HG03103 (cell line): ENCODE measurements at regions not wholly inside any gene's neighbourhood (a gene's known extent, or its start where the extent isn't known, plus 50 kb on each side); places are given as distances from the start of the nearest gene placed in this dataset.

Experiments
- ATAC-seq: cut with Tn5 transposase; IDR thresholded peaks from one replicate; pipeline ENCODE4 v1.9.1; 2021; ENCODE audit warnings: low read depth; ENCODE audit not compliant: unreplicated experiment

- ATAC-seq, result no peak
These were observed 932.8 kb upstream of the POU3F3 start for GRCh38 chr2:103921161-103921560.

- no peak for ATAC-seq
These were observed 911.7 kb upstream of the POU3F3 start for GRCh38 chr2:103942199-103942598.

DNA sequence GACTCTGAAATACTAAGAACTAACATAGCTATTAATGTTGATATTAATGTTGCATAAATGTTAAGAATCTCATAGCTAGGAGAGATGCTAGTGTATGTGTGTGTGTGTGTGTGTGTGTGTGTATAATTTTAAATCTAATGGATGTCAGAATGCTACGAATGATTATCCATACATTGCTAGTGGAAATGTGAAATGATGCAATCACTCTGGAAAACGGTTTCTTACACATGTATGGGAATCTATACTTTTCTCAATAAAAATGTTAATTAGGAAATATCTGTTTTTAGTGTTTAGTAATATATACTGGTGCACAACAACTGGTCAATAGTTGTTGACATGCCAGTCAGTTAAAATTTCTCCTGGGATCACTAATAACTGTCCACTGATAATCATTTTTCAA, 908.8 kb upstream of the POU3F3 start:
- ATAC-seq, result no peak

GRCh38 chr2:103959174-103960128, 894.5 kb upstream of the POU3F3 start:
- ATAC-seq, result peak; percentile 67

DNA sequence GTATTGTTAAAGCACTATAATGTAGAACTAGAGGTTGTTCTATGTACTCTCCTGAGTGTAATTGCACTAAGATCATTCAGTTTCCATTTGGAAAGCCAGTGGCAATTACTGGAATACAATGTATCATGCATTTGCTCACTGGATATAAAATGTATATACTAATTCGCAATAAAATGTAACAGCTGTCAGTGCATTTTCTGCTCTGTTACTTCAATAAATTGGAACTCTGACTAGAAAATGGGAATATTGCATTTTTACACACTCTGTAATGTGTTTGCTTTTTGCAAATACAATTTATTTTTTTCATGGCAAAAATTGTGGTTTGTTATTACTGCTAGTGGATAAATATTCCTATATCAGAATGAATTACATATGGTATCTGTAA, 893.8 kb upstream of the POU3F3 start:
- no peak for ATAC-seq

GRCh38 chr2:103960951-103961350, 893.0 kb upstream of the POU3F3 start:
- no peak for ATAC-seq

GRCh38 chr2:103961862-103962261, 892.1 kb upstream of the POU3F3 start:
- no peak for ATAC-seq

GRCh38 chr2:103962670-103963069, 891.2 kb upstream of the POU3F3 start:
- ATAC-seq, result no peak

- ATAC-seq, result no peak
These were observed 890.7 kb upstream of the POU3F3 start for GRCh38 chr2:103963146-103963725.

GRCh38 chr2:103977241-103977640, 876.7 kb upstream of the POU3F3 start:
- no peak for ATAC-seq

DNA sequence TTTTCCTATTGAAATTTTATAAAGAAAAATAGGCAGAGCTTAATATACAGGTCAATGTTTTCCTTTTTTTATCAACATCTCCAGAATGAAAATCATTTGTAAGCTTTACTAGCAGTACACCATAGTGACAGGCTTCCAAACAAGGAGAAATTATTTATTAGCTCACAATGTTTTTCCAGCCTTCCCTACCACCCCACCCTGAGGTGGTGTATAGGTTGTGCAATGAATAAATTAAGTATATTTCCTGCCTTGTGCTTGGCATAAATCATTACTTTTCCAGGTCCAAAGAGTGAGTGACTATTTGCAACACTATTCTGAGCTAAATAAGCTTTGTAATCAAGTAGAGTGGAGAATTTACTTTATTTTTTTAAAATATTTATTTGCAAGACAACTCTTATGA, 876.2 kb upstream of the POU3F3 start:
- no peak for ATAC-seq

DNA sequence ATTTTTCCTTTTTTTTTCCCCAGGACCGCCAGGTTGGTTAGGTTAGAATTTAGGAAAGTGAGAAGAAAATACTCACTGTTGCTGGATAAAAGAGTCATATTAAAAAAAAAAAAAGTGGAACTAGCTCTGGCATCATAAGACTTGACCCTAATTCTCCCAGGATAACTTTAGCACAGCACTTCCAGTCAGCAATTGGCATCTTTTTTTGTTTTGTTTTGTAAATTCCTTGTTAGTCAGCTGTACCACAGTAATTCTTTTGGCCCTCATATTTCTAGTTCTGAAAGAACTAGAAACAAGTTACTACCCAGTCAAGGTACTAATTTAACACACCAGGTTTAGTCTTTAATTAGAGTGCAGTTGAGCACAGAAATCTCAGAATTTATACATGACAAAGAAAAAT, 873.5 kb upstream of the POU3F3 start:
- ATAC-seq, result no peak

- no peak for ATAC-seq
These were observed 871.2 kb upstream of the POU3F3 start for GRCh38 chr2:103982691-103983090.

- no peak for ATAC-seq
These were observed 867.9 kb upstream of the POU3F3 start for GRCh38 chr2:103986001-103986400.

DNA sequence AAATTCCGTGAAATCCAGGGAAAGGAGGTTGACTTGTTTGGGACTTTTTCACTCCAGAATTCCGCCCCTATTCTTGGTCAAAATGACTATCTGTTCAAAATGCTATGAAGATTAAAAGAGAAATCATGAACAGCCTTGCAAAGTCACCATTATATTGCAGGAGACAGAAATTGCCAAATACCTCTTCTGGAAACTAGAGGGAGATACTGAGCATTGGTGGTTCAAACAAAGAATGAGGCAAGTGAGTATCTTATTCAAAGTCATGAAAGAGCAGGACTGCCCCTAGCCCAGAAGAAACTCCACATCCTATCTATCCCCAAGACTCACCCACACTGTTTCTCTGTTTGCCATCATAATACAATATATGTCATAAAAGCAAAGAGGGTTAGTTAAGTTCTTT, 862.3 kb upstream of the POU3F3 start:
- no peak for ATAC-seq

- ATAC-seq, result no peak
These were observed 849.1 kb upstream of the POU3F3 start for GRCh38 chr2:104004821-104005220.

DNA sequence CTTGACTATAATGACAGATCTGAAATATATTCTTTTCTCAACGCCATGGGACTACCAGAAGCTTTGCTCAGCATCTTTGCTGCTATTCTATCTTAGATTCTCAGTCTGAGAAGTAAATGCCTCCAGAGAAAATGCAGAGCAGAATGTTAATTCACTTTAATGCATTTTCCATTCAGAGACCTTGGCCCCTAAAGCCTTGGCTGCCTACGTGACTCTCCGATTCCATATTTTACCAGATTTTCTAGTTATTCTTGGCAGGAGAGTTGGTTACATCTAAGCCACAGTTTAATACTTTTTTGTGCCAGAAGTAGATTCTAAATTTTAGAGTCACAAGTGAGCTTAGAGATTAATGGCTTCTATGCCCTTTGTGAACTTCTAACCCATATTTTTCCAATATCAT, 837.1 kb upstream of the POU3F3 start:
- no peak for ATAC-seq

DNA sequence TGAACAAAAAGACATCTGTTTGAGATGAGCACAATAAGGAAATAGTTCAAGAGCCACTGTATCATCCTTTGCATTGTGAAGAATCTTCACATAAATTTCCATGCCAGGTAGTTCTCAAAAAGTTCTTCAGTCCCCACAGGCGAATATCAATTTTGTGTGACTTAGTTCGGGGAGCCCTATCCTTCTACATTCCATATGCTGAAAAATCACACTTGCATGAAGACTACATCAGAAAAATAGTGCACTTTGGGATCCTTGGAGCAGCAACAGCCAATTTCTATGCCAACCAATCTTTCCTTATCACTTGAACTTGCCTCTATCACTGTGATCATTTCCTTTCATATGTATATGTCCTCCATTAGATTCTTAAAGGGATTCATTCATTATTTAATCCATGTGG, 830.6 kb upstream of the POU3F3 start:
- no peak for ATAC-seq

GRCh38 chr2:104023765-104024164, 830.1 kb upstream of the POU3F3 start:
- no peak for ATAC-seq

DNA sequence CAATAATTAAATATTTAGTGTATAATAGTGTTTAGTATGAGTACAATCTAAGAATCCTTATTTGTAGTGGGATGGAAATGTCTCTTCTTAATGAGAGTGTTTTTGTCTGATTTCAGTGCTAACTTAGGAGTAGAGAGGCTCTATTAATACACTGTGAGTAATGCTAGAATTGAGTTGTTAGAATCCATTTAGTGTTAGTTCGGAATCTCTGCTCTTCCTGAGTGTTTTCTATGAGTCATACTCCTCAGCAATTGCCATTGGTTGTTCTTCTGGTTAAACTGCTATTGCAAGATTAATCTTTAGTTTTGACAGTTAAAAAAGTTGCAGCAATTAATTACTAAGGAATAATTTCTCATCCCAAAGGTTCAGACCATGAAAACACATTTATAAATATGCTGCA, 828.6 kb upstream of the POU3F3 start:
- no peak for ATAC-seq

DNA sequence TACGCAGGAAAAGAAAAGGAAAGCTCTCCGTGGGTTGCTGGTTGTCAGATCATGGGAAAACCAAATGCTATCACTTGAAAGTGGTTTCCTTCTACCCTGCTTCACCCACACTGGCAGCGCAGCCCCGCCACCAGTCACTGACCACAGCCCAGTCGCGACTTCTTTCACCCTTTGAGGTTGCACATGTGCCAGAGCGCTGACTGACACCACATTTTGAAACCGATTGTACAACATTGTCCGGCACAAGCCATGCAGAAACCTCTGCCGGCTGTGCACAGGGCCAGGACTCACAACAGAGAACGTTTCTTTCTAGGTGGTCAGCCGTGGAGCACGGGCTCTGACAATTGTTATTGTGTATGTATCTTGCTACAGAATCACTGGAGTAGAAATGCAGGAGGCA, 827.2 kb upstream of the POU3F3 start:
- no peak for ATAC-seq

GRCh38 chr2:104027321-104027720, 826.6 kb upstream of the POU3F3 start:
- no peak for ATAC-seq
